ENCODE measurements at regions not wholly inside any gene's neighbourhood (a gene's known extent, or its start where the extent isn't known, plus 50 kb on each side); places are given as distances from the start of the nearest gene placed in this dataset.
"Not testable (repeated sequence)": the region's sequence is repeated elsewhere in the genome, so short reads cannot be mapped to it uniquely, and the experiment has no call there.

- DNase-seq (ENCODE audit: low read depth in 2 of 2), result no peak
Measured at GRCh38 chr1:30095451-30096025, 627.8 kb downstream of the MATN1 start.

GRCh38 chr1:30095051-30095450 is 628.3 kb downstream of the MATN1 start:
- no peak for DNase-seq (ENCODE audit: low read depth in 2 of 2)

GRCh38 chr1:30092051-30092858 is 631.1 kb downstream of the MATN1 start:
- no peak for DNase-seq (ENCODE audit: low read depth in 2 of 2)

- no peak for DNase-seq (ENCODE audit: low read depth in 2 of 2)
Measured at GRCh38 chr1:30090162-30090820, 633.1 kb downstream of the MATN1 start.

GRCh38 chr1:30089024-30089430 is 634.4 kb downstream of the MATN1 start:
- no peak for DNase-seq (ENCODE audit: low read depth in 2 of 2)

- no peak for DNase-seq (ENCODE audit: low read depth in 2 of 2)
Measured at GRCh38 chr1:30088594-30088993, 634.8 kb downstream of the MATN1 start.

GRCh38 chr1:30087465-30087864 is 635.9 kb downstream of the MATN1 start:
- DNase-seq (ENCODE audit: low read depth in 2 of 2), result no peak

GRCh38 chr1:30085811-30086770 is 637.3 kb downstream of the MATN1 start:
- DNase-seq (ENCODE audit: low read depth in 2 of 2), result peak in 1 of 2 experiments; percentile 33

- no peak for DNase-seq (ENCODE audit: low read depth in 2 of 2)
Measured at GRCh38 chr1:30084909-30085571, 638.3 kb downstream of the MATN1 start.

GRCh38 chr1:30083800-30084464 is 639.5 kb downstream of the MATN1 start:
- no peak for DNase-seq (ENCODE audit: low read depth in 2 of 2)

- DNase-seq (ENCODE audit: low read depth in 2 of 2), result no peak
Measured at GRCh38 chr1:30081379-30082102, 641.8 kb downstream of the MATN1 start.

- DNase-seq (ENCODE audit: low read depth in 2 of 2), result not testable (repeated sequence)
Measured at GRCh38 chr1:30075916-30076315, 647.5 kb downstream of the MATN1 start.

- DNase-seq (ENCODE audit: low read depth in 2 of 2), result no peak
Measured at GRCh38 chr1:30068787-30069472, 654.5 kb downstream of the MATN1 start.

GRCh38 chr1:30064547-30064946 is 658.8 kb downstream of the MATN1 start:
- DNase-seq (ENCODE audit: low read depth in 2 of 2), result no peak

- DNase-seq (ENCODE audit: low read depth in 2 of 2), result no peak
Measured at GRCh38 chr1:30063621-30064280, 659.6 kb downstream of the MATN1 start.

- DNase-seq (ENCODE audit: low read depth in 2 of 2), result no peak
Measured at GRCh38 chr1:30061292-30062220, 661.8 kb downstream of the MATN1 start.

- no peak for DNase-seq (ENCODE audit: low read depth in 2 of 2)
Measured at GRCh38 chr1:30060738-30061137, 662.6 kb downstream of the MATN1 start.

- DNase-seq (ENCODE audit: low read depth in 2 of 2), result no peak
Measured at GRCh38 chr1:30058970-30059369, 664.4 kb downstream of the MATN1 start.
